22Rv1 (cell line): ENCODE measurements at regions not wholly inside any gene's neighbourhood (a gene's known extent, or its start where the extent isn't known, plus 50 kb on each side); places are given as distances from the start of the nearest gene placed in this dataset.

Experiments used
- CTCF ChIP-seq: fragments of 450-650 bp; IDR thresholded peaks from 2 replicates; pipeline ENCODE4 v1.5.1; 2017; ENCODE audit warnings: mild to moderate bottlenecking
- ZFX ChIP-seq: fragments of 450-650 bp; IDR thresholded peaks from 2 replicates; pipeline ENCODE4 v1.6.1; 2017; ENCODE audit warnings: antibody characterized with exemption, borderline replicate concordance

GRCh38 chr2:221761260-221761659 lies 189.2 kb upstream of the EPHA4 start:
- TF ChIP-seq CTCF (no peak), ZFX (no peak)
